Astrocyte of the cerebellum (primary cell): ENCODE measurements at regions not wholly inside any gene's neighbourhood (a gene's known extent, or its start where the extent isn't known, plus 50 kb on each side); places are given as distances from the start of the nearest gene placed in this dataset.

Experiments
- DNase-seq: peaks from one replicate; pipeline ENCODE4 v3.0.0-alpha.2; 2011; ENCODE audit warnings: low read depth
- H3K4me3 ChIP-seq: 2 replicates; pipeline ENCODE4 v1.5.1; 2011; ENCODE audit warnings: mild to moderate bottlenecking, low read depth, low read length, moderate library complexity
- in situ Hi-C: cut with HindIII; loops from 2 replicates; pipeline ENCODE4 v1.10.0; 2017; ENCODE audit warnings: low sequenced_read_pairs
- TF ChIP-seq, protein P1 (sequence below): IDR thresholded peaks from 2 replicates; pipeline ENCODE4 v1.5.1; 2012; ENCODE audit warnings: low read length, low read depth, moderate library complexity, mild to moderate bottlenecking; ENCODE audit errors: missing control alignments

DNA sequence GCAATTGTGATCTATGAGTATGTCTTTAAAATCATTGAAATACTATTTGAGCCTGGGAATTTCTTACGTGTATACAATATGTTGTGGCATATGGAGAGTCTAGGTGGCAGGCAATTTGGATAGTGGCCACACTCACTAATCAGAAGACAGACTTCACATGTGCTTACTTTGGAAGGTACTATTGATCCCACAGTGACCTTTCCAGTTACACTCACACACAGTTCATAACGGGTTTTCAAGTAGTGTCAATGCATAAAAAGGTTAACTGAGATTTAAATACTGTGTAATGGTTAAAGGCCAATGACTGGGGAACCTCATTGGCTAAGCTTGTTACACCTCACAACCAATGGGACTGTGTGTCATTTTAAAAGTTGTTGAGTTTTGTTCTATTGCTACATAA lies 783.2 kb downstream of the RPA4 start:
- in situ Hi-C loops, result no loop called here
- TF ChIP-seq, protein P1, sequence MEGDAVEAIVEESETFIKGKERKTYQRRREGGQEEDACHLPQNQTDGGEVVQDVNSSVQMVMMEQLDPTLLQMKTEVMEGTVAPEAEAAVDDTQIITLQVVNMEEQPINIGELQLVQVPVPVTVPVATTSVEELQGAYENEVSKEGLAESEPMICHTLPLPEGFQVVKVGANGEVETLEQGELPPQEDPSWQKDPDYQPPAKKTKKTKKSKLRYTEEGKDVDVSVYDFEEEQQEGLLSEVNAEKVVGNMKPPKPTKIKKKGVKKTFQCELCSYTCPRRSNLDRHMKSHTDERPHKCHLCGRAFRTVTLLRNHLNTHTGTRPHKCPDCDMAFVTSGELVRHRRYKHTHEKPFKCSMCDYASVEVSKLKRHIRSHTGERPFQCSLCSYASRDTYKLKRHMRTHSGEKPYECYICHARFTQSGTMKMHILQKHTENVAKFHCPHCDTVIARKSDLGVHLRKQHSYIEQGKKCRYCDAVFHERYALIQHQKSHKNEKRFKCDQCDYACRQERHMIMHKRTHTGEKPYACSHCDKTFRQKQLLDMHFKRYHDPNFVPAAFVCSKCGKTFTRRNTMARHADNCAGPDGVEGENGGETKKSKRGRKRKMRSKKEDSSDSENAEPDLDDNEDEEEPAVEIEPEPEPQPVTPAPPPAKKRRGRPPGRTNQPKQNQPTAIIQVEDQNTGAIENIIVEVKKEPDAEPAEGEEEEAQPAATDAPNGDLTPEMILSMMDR, result no peak
- no peak for DNase-seq
- no peak overlapping the region for H3K4me3 ChIP-seq

DNA sequence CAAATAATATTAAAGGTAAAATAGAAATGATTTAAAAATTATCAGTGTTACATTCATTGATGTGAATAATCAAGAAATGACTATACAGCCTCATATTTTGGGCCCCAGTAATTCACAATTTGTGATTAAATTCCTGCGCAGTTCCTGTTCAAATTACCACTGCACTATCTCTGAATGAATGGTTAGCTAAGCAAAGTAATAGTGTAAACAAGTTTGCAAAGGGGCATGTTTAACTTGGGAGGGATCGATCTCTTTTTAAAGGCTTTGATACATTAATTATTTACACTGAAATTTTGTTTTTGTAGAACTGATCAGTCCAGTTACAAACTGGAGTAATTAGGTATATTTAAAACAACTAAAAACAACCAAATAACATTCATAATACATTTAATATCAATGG lies 784.4 kb downstream of the RPA4 start:
- no peak overlapping the region for H3K4me3 ChIP-seq
- TF ChIP-seq, protein P1, result no peak
- in situ Hi-C loops, result no loop called here
- DNase-seq, result no peak

DNA sequence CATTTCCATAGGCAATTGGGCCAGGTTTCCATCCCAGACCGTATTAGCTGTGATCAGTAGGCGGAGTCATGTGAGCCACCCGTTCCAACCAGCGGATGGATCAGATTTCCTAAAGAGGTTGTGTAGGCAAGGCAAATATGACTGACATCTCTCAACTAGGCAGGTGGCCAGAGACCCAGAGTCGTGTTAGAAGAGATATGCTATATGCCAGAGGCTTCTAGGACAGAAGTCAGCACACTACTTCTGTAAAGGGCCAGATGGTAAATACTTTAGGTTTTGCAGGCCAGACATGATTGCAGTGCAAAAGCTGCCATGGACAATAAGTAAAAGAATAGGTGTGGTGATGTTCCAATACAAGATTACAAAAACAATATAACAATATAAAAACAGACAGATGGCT lies 788.4 kb downstream of the RPA4 start:
- TF ChIP-seq, protein P1, result no peak
- DNase-seq, result no peak
- in situ Hi-C loops, result no loop called here
- no peak overlapping the region for H3K4me3 ChIP-seq

DNA sequence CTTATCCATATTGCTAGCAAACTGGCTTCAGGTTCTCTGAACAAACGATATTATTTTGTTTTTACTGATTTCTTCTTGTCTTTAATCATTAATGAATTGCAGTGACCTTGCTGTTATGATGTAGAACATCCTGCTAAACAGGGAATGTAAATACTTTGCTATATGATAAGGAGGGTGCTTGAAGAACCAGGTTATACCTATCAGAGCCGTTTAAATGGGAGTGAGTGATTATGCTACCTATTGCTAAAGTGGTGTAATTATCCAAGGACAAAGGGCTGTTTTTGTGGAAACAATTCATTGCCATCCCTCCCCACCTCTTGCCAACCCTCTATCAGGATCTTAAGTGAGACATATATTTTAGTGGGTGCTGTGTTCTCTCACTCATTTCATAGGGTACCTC lies 788.9 kb downstream of the RPA4 start:
- DNase-seq, result no peak
- TF ChIP-seq, protein P1, result no peak
- H3K4me3 ChIP-seq, result no peak overlapping the region
- in situ Hi-C loops, result no loop called here

DNA sequence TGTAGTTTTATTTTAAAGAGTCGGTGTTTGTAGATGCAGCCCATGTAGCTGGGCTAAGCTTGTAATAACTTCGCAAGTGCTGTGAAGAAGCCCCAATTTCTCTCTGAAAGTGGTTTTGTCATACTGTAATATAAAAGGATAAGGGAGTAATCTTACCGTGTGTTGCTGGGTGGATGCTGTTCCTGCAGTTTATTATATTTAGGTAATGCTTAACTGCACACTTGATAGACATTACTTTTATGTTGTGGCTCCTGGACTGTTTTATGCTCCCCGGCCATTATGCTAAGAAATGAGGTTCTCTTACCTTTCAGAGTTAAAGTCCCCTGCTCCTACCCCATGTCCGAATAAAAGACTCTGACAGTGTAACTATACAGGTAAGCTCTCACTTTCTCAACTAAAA lies 789.4 kb downstream of the RPA4 start:
- DNase-seq, result no peak
- H3K4me3 ChIP-seq, result no peak overlapping the region
- in situ Hi-C loops, result no loop called here
- TF ChIP-seq, protein P1, result no peak

DNA sequence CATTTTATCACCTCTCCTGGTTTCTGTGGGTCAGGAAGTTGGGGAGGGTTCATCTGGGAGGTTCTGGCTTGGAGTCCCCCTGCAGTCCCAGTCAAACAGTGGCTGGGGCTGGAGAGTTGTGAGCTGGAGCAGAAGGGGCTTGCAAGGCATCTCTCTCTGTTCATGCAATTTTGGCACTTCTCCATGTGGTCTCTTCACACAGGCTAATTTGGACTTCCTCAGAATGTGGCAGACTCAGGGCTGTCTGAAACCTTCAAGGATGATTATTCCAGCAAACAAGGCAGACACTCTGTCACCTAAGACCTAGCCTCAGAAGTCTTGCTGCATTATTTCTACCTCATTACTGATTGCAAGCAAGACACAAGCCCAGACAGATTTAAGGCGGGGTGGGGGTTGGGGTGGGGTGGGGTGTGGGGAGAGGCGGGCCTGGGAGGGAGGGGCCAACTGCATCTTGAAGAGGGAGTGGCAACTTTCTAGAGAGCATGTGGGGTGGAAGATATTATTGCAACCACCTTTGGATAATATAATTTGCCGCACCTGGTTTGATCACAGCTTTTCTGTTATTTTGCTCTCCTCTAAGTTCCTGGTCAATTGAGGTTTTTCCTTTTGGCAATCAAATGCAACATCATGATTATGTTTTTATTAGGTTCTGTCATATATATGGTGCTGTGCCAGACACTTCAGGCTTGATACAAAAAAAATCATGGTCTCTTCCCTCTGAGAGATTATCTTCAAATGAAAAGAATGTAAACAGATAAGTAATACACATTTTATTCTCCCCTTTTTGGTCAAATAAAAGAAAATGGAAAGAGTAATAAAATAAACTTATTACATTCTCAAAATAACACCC lies 799.5 kb downstream of the RPA4 start:
- in situ Hi-C loops, result no loop called here
- no peak overlapping the region for H3K4me3 ChIP-seq
- DNase-seq, result no peak
- TF ChIP-seq, protein P1, result no peak

DNA sequence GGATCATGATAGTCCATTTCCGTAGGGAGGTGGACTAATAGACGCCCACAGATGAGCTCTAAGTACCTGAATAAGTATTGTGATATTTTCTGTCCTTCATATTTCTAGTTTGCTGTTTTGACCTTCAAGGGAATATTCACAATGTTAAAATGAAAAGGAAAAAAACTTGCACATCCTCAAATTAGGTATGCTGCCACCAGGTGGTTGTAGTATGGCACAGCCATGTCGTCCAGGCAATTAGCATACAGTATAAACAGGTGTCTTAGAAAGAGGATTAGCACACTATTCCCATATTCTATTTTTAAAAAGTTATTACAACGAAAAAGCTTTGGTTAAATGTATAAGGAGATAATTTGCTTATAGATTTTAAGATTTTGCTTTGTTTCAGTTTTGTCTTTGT lies 802.0 kb downstream of the RPA4 start:
- in situ Hi-C loops, result no loop called here
- DNase-seq, result peak; percentile 2
- TF ChIP-seq, protein P1, result peak; percentile 71
- H3K4me3 ChIP-seq, result no peak overlapping the region
